Tibial artery (tissue), 4 donors: ENCODE measurements at regions not wholly inside any gene's neighbourhood (a gene's known extent, or its start where the extent isn't known, plus 50 kb on each side); places are given as distances from the start of the nearest gene placed in this dataset.

ENCODE experiments used
- DNase-seq, 2 donors: peaks; one replicate each; pipeline ENCODE4 v3.0.0-alpha.2; 2019
- H3K27ac ChIP-seq, 2 donors: fragments of 200-600 bp; sonication (generic) in 1 of 2; 1 replicate in 1 of 2; 2 replicates in 1 of 2; pipeline ENCODE4 v1.5.1; 2018 to 2019; ENCODE audit warnings: mild to moderate bottlenecking in 1 of 2
- H3K27me3 ChIP-seq, 2 donors: fragments of 200-600 bp; sonication (generic) in 1 of 2; one replicate each; pipeline versions ENCODE4 v1.5.1 to v1.6.0; 2016 to 2019
- H3K36me3 ChIP-seq, 3 donors: fragments of 200-600 bp; sonication (generic) in 2 of 3; one replicate each; pipeline ENCODE4 v1.5.1; 2016 to 2019; ENCODE audit warnings: mild to moderate bottlenecking in 2 of 3
- H3K4me1 ChIP-seq, 4 donors: fragments of 200-600 bp; sonication (generic) in 2 of 4; 1 replicate in 3 of 4; 2 replicates in 1 of 4; pipeline ENCODE4 v1.5.1; 2016 to 2019
- H3K4me3 ChIP-seq, 2 donors: fragments of 200-600 bp; sonication (generic) in 1 of 2; 1 replicate in 1 of 2; 2 replicates in 1 of 2; pipeline ENCODE4 v1.5.1; 2018 to 2019; ENCODE audit warnings: mild to moderate bottlenecking in 2 of 2
- H3K9me3 ChIP-seq, 3 donors: fragments of 200-600 bp; sonication (generic) in 1 of 3; one replicate each; pipeline ENCODE4 v1.5.1; 2016 to 2019
- intact Hi-C: fragments of 100-400 bp; cut with DNase I; formaldehyde crosslinking; loops from one replicate; pipeline ENCODE4 v1.15.0; 2023; ENCODE audit warnings: low total_unique reads
- TF ChIP-seq, protein P1 (sequence below), 2 experiments: fragments of 200-600 bp in 1 of 2; fragments of 450-650 bp in 1 of 2; IDR thresholded peaks; one replicate each; pipeline ENCODE4 v1.5.1; 2017 to 2019; ENCODE audit warnings: antibody characterized with exemption in 2 of 2, mild to moderate bottlenecking in 1 of 2, moderate library complexity in 1 of 2

- Histone ChIP-seq H3K27ac (no peak overlapping the region), H3K9me3 (no peaks in the 10 kb centered on the region), H3K4me3 (no peak overlapping the region), H3K4me1 (peaks cover 0 to 6% (median 3%) of the 10 kb centered on the region in 4 donors), H3K27me3 (no peaks in the 10 kb centered on the region), H3K36me3 (no peaks in the 10 kb centered on the region)
- TF ChIP-seq, protein P1, sequence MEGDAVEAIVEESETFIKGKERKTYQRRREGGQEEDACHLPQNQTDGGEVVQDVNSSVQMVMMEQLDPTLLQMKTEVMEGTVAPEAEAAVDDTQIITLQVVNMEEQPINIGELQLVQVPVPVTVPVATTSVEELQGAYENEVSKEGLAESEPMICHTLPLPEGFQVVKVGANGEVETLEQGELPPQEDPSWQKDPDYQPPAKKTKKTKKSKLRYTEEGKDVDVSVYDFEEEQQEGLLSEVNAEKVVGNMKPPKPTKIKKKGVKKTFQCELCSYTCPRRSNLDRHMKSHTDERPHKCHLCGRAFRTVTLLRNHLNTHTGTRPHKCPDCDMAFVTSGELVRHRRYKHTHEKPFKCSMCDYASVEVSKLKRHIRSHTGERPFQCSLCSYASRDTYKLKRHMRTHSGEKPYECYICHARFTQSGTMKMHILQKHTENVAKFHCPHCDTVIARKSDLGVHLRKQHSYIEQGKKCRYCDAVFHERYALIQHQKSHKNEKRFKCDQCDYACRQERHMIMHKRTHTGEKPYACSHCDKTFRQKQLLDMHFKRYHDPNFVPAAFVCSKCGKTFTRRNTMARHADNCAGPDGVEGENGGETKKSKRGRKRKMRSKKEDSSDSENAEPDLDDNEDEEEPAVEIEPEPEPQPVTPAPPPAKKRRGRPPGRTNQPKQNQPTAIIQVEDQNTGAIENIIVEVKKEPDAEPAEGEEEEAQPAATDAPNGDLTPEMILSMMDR (IDR thresholded peaks at IDR 0.05): no peak
- intact Hi-C loops: no loop called here
- DNase-seq: no peak
Measured at GRCh38 chr1:192418552-192419285, 101.9 kb downstream of the RGS21 start.

GRCh38 chr1:192430644-192431043, 113.9 kb downstream of the RGS21 start:
- Histone ChIP-seq H3K36me3 (no peaks in the 10 kb centered on the region), H3K9me3 (peaks cover 0 to 9% (median 0%) of the 10 kb centered on the region in 3 donors), H3K4me1 (no peaks in the 10 kb centered on the region), H3K27ac (no peak overlapping the region), H3K4me3 (no peak overlapping the region), H3K27me3 (no peaks in the 10 kb centered on the region)
- intact Hi-C loops: no loop called here
- TF ChIP-seq, protein P1 (IDR thresholded peaks at IDR 0.05): no peak
- DNase-seq: no peak

DNA sequence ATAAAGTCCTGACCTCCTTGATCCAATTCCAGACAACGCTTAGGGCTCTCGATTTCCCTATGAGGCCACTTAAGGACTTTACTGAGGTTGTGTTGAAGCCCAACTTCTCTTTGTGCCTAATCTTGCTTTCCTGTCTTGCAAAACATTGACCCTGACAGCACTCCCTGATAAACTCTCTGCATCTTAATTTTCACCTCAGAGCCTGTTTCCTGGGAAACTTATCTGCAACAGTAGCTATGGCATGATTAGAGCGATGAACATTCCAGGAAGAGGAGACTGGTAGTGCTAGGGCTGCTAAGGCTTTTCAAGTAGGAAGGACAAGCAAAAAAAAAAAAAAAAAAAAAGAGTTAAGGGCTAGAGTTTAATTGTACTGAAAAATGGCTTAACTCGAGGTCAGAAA, 118.9 kb downstream of the RGS21 start:
- no peaks in the 10 kb centered on the region for H3K27me3 ChIP-seq
- intact Hi-C loops: no loop called here
- no peaks in the 10 kb centered on the region for H3K36me3 ChIP-seq
- H3K27ac ChIP-seq: no peak overlapping the region
- no peak for DNase-seq
- TF ChIP-seq, protein P1 (IDR thresholded peaks at IDR 0.05): no peak
- H3K4me3 ChIP-seq: no peak overlapping the region
- H3K4me1 ChIP-seq: no peaks in the 10 kb centered on the region
- H3K9me3 ChIP-seq: peaks cover 0 to 4% (median 0%) of the 10 kb centered on the region in 3 donors

DNA sequence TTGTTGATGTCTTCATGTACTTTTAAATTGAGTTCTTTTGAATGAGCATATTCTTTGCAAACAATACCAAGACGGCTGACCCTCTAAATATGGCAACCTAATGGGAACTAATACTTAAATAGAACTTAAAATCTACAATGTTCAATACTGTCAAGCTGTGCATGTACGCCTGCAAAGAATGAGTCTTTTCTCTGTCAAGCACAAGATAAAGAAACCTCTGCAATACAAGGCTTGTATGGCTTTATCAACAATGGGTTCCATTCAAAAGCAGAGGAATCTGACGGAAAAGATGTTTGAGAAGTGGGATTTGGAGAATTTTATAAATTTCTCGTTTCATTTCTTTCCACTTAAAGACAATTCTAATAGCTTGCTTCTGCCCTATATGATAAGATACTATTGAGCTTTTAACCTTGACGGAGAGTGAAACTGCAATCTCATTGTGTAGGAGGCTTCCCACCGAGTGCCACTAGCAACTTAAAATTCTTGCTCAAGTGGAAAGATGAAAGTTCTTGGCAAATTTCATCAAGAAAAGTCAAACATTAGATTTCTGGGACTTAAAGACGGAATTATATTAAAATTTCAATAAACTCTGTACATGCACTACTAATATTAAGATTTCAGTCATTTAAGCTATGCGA, 119.8 kb downstream of the RGS21 start:
- TF ChIP-seq, protein P1 (IDR thresholded peaks at IDR 0.05): no peak
- Histone ChIP-seq H3K27me3 (no peaks in the 10 kb centered on the region), H3K4me3 (no peak overlapping the region), H3K27ac (no peak overlapping the region), H3K36me3 (no peaks in the 10 kb centered on the region), H3K9me3 (no peaks in the 10 kb centered on the region), H3K4me1 (no peaks in the 10 kb centered on the region)
- intact Hi-C loops: no loop called here
- DNase-seq: no peak

DNA sequence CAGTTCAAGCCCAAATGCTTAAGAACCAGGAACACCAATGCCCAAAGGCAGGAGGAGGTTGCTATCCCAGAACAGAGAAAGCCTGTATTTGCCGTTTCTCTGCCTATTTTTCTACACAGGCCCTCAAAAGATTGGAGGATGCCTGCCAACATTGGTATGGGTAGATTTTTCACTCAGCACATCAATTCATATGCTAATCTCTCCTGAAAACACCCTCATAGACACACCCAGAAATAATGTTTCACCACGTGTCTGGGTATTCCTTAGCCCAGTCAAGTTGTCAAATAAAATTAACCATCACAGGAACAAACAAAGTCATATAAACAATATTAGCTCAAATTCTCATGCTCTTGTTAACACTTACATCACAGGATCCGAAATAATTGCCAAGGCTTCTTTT, 121.9 kb downstream of the RGS21 start:
- TF ChIP-seq, protein P1 (IDR thresholded peaks at IDR 0.05): no peak

More for the DNA sequence above, 121.9 kb downstream of the RGS21 start:
- Histone ChIP-seq H3K27me3 (no peaks in the 10 kb centered on the region), H3K4me3 (no peak overlapping the region), H3K9me3 (no peaks in the 10 kb centered on the region), H3K36me3 (no peaks in the 10 kb centered on the region), H3K27ac (no peak overlapping the region), H3K4me1 (no peaks in the 10 kb centered on the region)
- intact Hi-C loops: no loop called here
- no peak for DNase-seq
